ENCODE measurements at regions not wholly inside any gene's neighbourhood (a gene's known extent, or its start where the extent isn't known, plus 50 kb on each side); places are given as distances from the start of the nearest gene placed in this dataset.

DNA sequence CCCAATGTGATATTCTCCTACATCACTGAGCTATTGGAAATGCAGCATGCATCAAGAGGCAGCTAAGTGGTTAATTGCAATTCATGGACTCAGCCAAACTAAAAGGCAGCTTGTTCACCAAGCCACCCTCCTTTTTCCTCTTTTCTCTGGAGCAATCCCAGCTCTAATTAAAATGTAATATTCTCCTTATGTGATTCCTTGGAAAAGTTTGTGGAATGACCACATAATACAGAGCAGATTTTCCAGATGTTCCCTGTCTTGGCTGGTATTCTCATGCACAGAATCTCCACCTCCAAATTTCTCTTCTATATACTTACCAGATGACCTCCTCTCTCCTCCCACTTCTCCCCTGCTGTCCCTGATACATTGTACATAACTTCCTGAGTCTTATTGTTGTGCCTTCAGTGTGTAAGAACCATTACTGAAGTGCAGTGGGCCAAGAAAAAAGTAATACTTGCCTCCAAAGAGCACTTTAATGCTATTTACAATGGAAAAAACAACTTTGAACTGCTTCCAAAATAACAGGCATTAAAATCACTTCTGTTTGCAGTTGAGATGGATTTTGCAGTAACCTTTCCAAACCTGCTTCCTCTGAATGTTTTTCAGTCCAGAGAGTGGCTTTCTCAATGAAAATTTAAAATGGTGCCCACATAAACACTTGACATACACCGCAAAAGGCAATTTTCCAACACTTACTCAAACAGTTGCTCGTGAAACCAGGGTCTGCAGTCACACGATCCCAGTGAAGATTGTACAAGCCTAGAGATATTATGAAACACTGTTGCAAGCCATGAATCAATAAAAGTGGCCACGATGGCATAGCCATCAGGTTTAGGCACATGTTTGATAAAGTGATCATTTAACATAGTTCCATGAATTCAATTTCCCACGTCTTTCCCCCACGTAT lies 258.0 kb downstream of the MTX2 start:
- H3K9ac ChIP-seq (ENCODE audit: low read length): no peak overlapping the region
- DNase-seq: no peak
- no peaks in the 10 kb centered on the region for H3K27me3 ChIP-seq (ENCODE audit: low read length)
- POLR2A ChIA-PET (ENCODE audit: unreplicated experiment): no interaction called here
- H3K79me2 ChIP-seq (ENCODE audit: low read length): no peaks in the 10 kb centered on the region
- no peaks in the 10 kb centered on the region for H3F3A ChIP-seq (ENCODE audit: low read length, unreplicated experiment)
- ATAC-seq: no peak
- H3K4me1 ChIP-seq (ENCODE audit: insufficient read depth, low read length): no peaks in the 10 kb centered on the region
- H3K4me2 ChIP-seq (ENCODE audit: low read length): no peak overlapping the region
- H3K4me3 ChIP-seq (ENCODE audit: low read length): no peak overlapping the region
- CTCF ChIA-PET: interaction anchor here (0.6 kb wide), 1 partner anchor 31 kb away, joined by 5 read pairs; no protein-coding TSS in a partner anchor
- no peaks in the 10 kb centered on the region for H3K9me3 ChIP-seq (ENCODE audit: low read length)
- H2AFZ ChIP-seq (ENCODE audit: low read length): no peak overlapping the region
- no TSS peak for BruUV-seq (replicated peaks)
- no peaks in the 10 kb centered on the region for H3K36me3 ChIP-seq (ENCODE audit: low read depth, low read length)
- intact Hi-C loops (cut with micrococcal nuclease): no loop called here
- no peak overlapping the region for H3K27ac ChIP-seq (ENCODE audit: low read length)
- TF ChIP-seq, protein P1, sequence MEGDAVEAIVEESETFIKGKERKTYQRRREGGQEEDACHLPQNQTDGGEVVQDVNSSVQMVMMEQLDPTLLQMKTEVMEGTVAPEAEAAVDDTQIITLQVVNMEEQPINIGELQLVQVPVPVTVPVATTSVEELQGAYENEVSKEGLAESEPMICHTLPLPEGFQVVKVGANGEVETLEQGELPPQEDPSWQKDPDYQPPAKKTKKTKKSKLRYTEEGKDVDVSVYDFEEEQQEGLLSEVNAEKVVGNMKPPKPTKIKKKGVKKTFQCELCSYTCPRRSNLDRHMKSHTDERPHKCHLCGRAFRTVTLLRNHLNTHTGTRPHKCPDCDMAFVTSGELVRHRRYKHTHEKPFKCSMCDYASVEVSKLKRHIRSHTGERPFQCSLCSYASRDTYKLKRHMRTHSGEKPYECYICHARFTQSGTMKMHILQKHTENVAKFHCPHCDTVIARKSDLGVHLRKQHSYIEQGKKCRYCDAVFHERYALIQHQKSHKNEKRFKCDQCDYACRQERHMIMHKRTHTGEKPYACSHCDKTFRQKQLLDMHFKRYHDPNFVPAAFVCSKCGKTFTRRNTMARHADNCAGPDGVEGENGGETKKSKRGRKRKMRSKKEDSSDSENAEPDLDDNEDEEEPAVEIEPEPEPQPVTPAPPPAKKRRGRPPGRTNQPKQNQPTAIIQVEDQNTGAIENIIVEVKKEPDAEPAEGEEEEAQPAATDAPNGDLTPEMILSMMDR (conservative IDR thresholded peaks at IDR 0.05; ENCODE audit: low read depth, low read length): no peak
- TF ChIP-seq EZH2 (IDR thresholded peaks at IDR 0.05; ENCODE audit: low read length, unreplicated experiment): no peak
- no peak for TF ChIP-seq EZH2phosphoT487 (IDR thresholded peaks at IDR 0.05; ENCODE audit: borderline replicate concordance, low read length)
- H4K20me1 ChIP-seq (ENCODE audit: low read length): no peaks in the 10 kb centered on the region
- no peaks in the 10 kb centered on the region for H3K9me2 ChIP-seq (replicated peaks; ENCODE audit: low read length)

DNA sequence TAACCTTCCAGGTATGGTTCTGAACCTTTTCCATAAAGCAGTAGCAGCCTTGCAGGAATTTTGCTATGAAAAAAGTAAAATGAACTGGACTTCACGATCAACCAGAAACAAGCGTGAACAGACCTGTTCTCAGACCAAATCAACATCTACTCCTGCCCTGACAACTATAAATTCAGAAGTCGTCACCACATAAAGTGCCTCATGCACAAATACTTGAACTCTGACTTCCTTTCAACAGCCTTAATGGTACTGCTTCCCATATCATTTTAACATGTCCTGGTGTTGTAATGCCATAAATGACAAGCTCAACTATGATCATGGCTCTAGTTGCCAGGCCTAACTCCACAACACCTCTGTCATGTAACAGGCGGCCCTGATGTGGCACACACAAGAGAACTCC lies 262.4 kb downstream of the MTX2 start:
- H3K4me3 ChIP-seq (ENCODE audit: low read length): no peak overlapping the region

More for the DNA sequence above, 262.4 kb downstream of the MTX2 start:
- no peaks in the 10 kb centered on the region for H3K36me3 ChIP-seq (ENCODE audit: low read depth, low read length)
- no peaks in the 10 kb centered on the region for H3K9me3 ChIP-seq (ENCODE audit: low read length)
- intact Hi-C loops (cut with micrococcal nuclease): no loop called here
- peaks cover 21% of the 10 kb centered on the region for H3K4me1 ChIP-seq (ENCODE audit: insufficient read depth, low read length)
- no peaks in the 10 kb centered on the region for H3K79me2 ChIP-seq (ENCODE audit: low read length)
- H2AFZ ChIP-seq (ENCODE audit: low read length): no peak overlapping the region
- DNase-seq: no peak
- BruUV-seq (replicated peaks): no TSS peak
- H3K4me2 ChIP-seq (ENCODE audit: low read length): no peak overlapping the region
- ChIA-PET CTCF (no interaction called here), POLR2A (ENCODE audit: unreplicated experiment) (no interaction called here)
- no peak overlapping the region for H3K27ac ChIP-seq (ENCODE audit: low read length)
- H3F3A ChIP-seq (ENCODE audit: low read length, unreplicated experiment): peaks cover 9% of the 10 kb centered on the region
- TF ChIP-seq EZH2phosphoT487 (IDR thresholded peaks at IDR 0.05; ENCODE audit: borderline replicate concordance, low read length) (no peak), EZH2 (IDR thresholded peaks at IDR 0.05; ENCODE audit: low read length, unreplicated experiment) (no peak)
- TF ChIP-seq, protein P1 (conservative IDR thresholded peaks at IDR 0.05; ENCODE audit: low read depth, low read length): no peak
- H3K9me2 ChIP-seq (replicated peaks; ENCODE audit: low read length): no peaks in the 10 kb centered on the region
- H3K9ac ChIP-seq (ENCODE audit: low read length): no peak overlapping the region
- no peaks in the 10 kb centered on the region for H3K27me3 ChIP-seq (ENCODE audit: low read length)
- ATAC-seq: no peak
- H4K20me1 ChIP-seq (ENCODE audit: low read length): no peaks in the 10 kb centered on the region
